Hepatocyte (in vitro differentiated cells): ENCODE measurements at regions not wholly inside any gene's neighbourhood (a gene's known extent, or its start where the extent isn't known, plus 50 kb on each side); places are given as distances from the start of the nearest gene placed in this dataset.
"Not testable (repeated sequence)": the region's sequence is repeated elsewhere in the genome, so short reads cannot be mapped to it uniquely, and the experiment has no call there.

Experiments
- DNase-seq: peaks from one replicate; pipeline ENCODE4 v3.0.0-alpha.2; 2016; ENCODE audit warnings: low spot score
- H2AFZ ChIP-seq: fragments of 200-600 bp; sonication (generic); 2 replicates; pipeline ENCODE4 v1.6.0; 2016; ENCODE audit warnings: antibody characterized with exemption, mild to moderate bottlenecking
- H3K27ac ChIP-seq: fragments of 200-600 bp; sonication (generic); 2 replicates; pipeline ENCODE4 v1.5.1; 2016; ENCODE audit warnings: mild to moderate bottlenecking
- H3K27me3 ChIP-seq: fragments of 200-600 bp; sonication (generic); 2 replicates; pipeline ENCODE4 v1.6.1; 2016
- H3K36me3 ChIP-seq: fragments of 200-600 bp; sonication (generic); replicated peaks from 2 replicates; pipeline ENCODE4 v1.5.1; 2016; ENCODE audit warnings: low read depth; ENCODE audit not compliant: insufficient read depth
- H3K4me1 ChIP-seq: fragments of 200-600 bp; sonication (generic); 2 replicates; pipeline ENCODE4 v1.5.1; 2016; ENCODE audit warnings: mild to moderate bottlenecking, moderate library complexity; ENCODE audit not compliant: insufficient read depth
- H3K4me2 ChIP-seq: fragments of 200-600 bp; sonication (generic); 2 replicates; pipeline ENCODE4 v1.6.0; 2016
- H3K4me3 ChIP-seq: fragments of 200-600 bp; sonication (generic); 2 replicates; pipeline ENCODE4 v1.5.1; 2016; ENCODE audit warnings: mild to moderate bottlenecking
- H3K79me2 ChIP-seq: fragments of 200-600 bp; sonication (generic); 2 replicates; pipeline ENCODE4 v1.6.0; 2017; ENCODE audit warnings: mild to moderate bottlenecking
- H3K9me2 ChIP-seq: fragments of 200-600 bp; sonication (generic); replicated peaks from 2 replicates; pipeline ENCODE4 v1.6.0; 2017; ENCODE audit warnings: mild to moderate bottlenecking; ENCODE audit not compliant: insufficient read depth
- H3K9me3 ChIP-seq: fragments of 200-600 bp; sonication (generic); 2 replicates; pipeline ENCODE4 v1.5.1; 2016; ENCODE audit warnings: low read depth, mild to moderate bottlenecking
- H4K20me1 ChIP-seq: fragments of 200-600 bp; sonication (generic); 2 replicates; pipeline ENCODE4 v1.6.0; 2016; ENCODE audit warnings: mild to moderate bottlenecking; ENCODE audit not compliant: insufficient read depth, poor library complexity, severe bottlenecking
- WGBS: methylation state at CpG from one replicate; pipeline ENCODE4 v1.1.6; 2016; ENCODE audit warnings: low lambda C conversion rate; ENCODE audit errors: missing lambda C conversion rate; 5-methylcytosine and 5-hydroxymethylcytosine counted together

- H3K79me2 ChIP-seq, H3K36me3 ChIP-seq, H3K4me2 ChIP-seq, DNase-seq, H3K9me2 ChIP-seq, H2AFZ ChIP-seq, H3K4me3 ChIP-seq, H3K4me1 ChIP-seq, H3K9me3 ChIP-seq, H3K27me3 ChIP-seq, H4K20me1 ChIP-seq, H3K27ac ChIP-seq: not testable (repeated sequence)
- WGBS = 100% methylated on average over 2 of the region's 2 CpGs
These were observed 93.5 kb downstream of the NAPG start for GRCh38 chr18:10619280-10619679.

- H3K4me2 ChIP-seq, H3K4me1 ChIP-seq, H3K27me3 ChIP-seq, H3K79me2 ChIP-seq, H3K27ac ChIP-seq, DNase-seq, H2AFZ ChIP-seq, H3K4me3 ChIP-seq, H3K9me3 ChIP-seq, H3K36me3 ChIP-seq, H3K9me2 ChIP-seq, H4K20me1 ChIP-seq: not testable (repeated sequence)
- 90% methylated on average over 5 of the region's 5 CpGs for WGBS
These were observed 94.0 kb downstream of the NAPG start for GRCh38 chr18:10619833-10620232.
